VCaP (cell line): ENCODE measurements at regions not wholly inside any gene's neighbourhood (a gene's known extent, or its start where the extent isn't known, plus 50 kb on each side); places are given as distances from the start of the nearest gene placed in this dataset.
"Not testable (repeated sequence)": the region's sequence is repeated elsewhere in the genome, so short reads cannot be mapped to it uniquely, and the experiment has no call there.

Source experiments
- H3K27ac ChIP-seq: fragments of 450-650 bp; 2 replicates; pipeline ENCODE4 v1.5.1; 2017
- CTCF ChIP-seq: fragments of 450-650 bp; conservative IDR thresholded peaks from 2 replicates; pipeline ENCODE4 v1.5.1; 2017; ENCODE audit warnings: mild to moderate bottlenecking, moderate library complexity

- peak overlapping the region; percentile 32; the same call in 1 of the 2 replicates for H3K27ac ChIP-seq
- no peak for TF ChIP-seq CTCF
Observed at GRCh38 chr2:106323337-106324013, 129.4 kb upstream of the UXS1 start.

- H3K27ac ChIP-seq = no peak overlapping the region
- no peak for TF ChIP-seq CTCF
Observed at GRCh38 chr2:106322281-106322680, 128.2 kb upstream of the UXS1 start.

GRCh38 chr2:106320439-106320838 is 126.3 kb upstream of the UXS1 start:
- not testable (repeated sequence) for H3K27ac ChIP-seq

GRCh38 chr2:106316915-106317314 is 122.8 kb upstream of the UXS1 start:
- no peak for TF ChIP-seq CTCF
- H3K27ac ChIP-seq = peak overlapping the region; percentile 19

GRCh38 chr2:106314444-106314843 is 120.3 kb upstream of the UXS1 start:
- H3K27ac ChIP-seq = no peak overlapping the region
- TF ChIP-seq CTCF = no peak

- TF ChIP-seq CTCF = no peak
- H3K27ac ChIP-seq = no peak overlapping the region
Observed at GRCh38 chr2:106311041-106311370, 116.9 kb upstream of the UXS1 start.

GRCh38 chr2:106307860-106308259 is 113.8 kb upstream of the UXS1 start:
- TF ChIP-seq CTCF = no peak
- H3K27ac ChIP-seq = no peak overlapping the region

GRCh38 chr2:106306387-106306786 is 112.3 kb upstream of the UXS1 start:
- no peak for TF ChIP-seq CTCF
- H3K27ac ChIP-seq = no peak overlapping the region
